A673 (cell line): ENCODE measurements at regions not wholly inside any gene's neighbourhood (a gene's known extent, or its start where the extent isn't known, plus 50 kb on each side); places are given as distances from the start of the nearest gene placed in this dataset.

Experiments used
- BruUV-seq: library from RNA; stranded (reverse); fragments of 400-500 nt; replicated peaks from 2 replicates; lab custom pipeline; 2021; lab: Mats Ljungman, UMichigan
- CTCF ChIA-PET: fragments of 300-600 bp; sonication (Branson Sonifier 250); formaldehyde crosslinking; loops from one replicate; lab custom pipeline; 2022; ENCODE audit warnings: antibody characterized with exemption; lab: Charles Lee
- POLR2A ChIA-PET: fragments of 300-600 bp; sonication (Branson Sonifier 250); formaldehyde crosslinking; loops from one replicate; lab custom pipeline; 2022; ENCODE audit warnings: antibody characterized with exemption; ENCODE audit not compliant: low non-redundant PET; lab: Charles Lee
- DNase-seq: peaks from one replicate; pipeline ENCODE4 v3.0.0-alpha.2; 2015; ENCODE audit warnings: low spot score
- H3K27ac ChIP-seq: fragments of 200-600 bp; sonication (generic); 2 replicates; pipeline ENCODE4 v1.5.1; 2016; ENCODE audit warnings: mixed run types, low read depth, mild to moderate bottlenecking, mixed read lengths, antibody characterized with exemption, low read length; ENCODE audit not compliant: poor library complexity, severe bottlenecking
- H3K27me3 ChIP-seq: fragments of 200-600 bp; sonication (generic); replicated peaks from 2 replicates; pipeline ENCODE4 v1.6.1; 2017; ENCODE audit warnings: mixed run types, low read depth, mild to moderate bottlenecking, mixed read lengths, antibody characterized with exemption, low read length; ENCODE audit not compliant: insufficient read depth, poor library complexity
- H3K36me3 ChIP-seq: fragments of 200-600 bp; sonication (generic); 2 replicates; pipeline ENCODE4 v1.6.1; 2016; ENCODE audit warnings: mixed run types, mild to moderate bottlenecking, mixed read lengths, antibody characterized with exemption, low read length; ENCODE audit not compliant: insufficient read depth, poor library complexity, severe bottlenecking
- H3K4me1 ChIP-seq: fragments of 200-600 bp; sonication (generic); 2 replicates; pipeline ENCODE4 v1.6.1; 2017; ENCODE audit warnings: mixed run types, mild to moderate bottlenecking, mixed read lengths, antibody characterized with exemption, low read length; ENCODE audit not compliant: insufficient read depth, poor library complexity, severe bottlenecking
- H3K4me3 ChIP-seq: fragments of 200-600 bp; sonication (generic); 2 replicates; pipeline ENCODE4 v1.5.1; 2016; ENCODE audit warnings: low read depth, mixed run types, mild to moderate bottlenecking, mixed read lengths, low read length; ENCODE audit not compliant: poor library complexity, severe bottlenecking
- H3K9me3 ChIP-seq: fragments of 200-600 bp; sonication (generic); 2 replicates; pipeline ENCODE4 v1.6.1; 2016; ENCODE audit warnings: mixed run types, low read depth, mild to moderate bottlenecking, mixed read lengths, antibody characterized with exemption, low read length; ENCODE audit not compliant: poor library complexity, severe bottlenecking
- CTCF ChIP-seq: fragments of 300-800, 200-600 bp; sonication (generic); conservative IDR thresholded peaks from 2 replicates; pipeline ENCODE4 v1.5.1; 2017; ENCODE audit warnings: low read depth, mild to moderate bottlenecking, antibody characterized with exemption, low read length, moderate library complexity, mixed read lengths
- EZH2 ChIP-seq: fragments of 200-600 bp; sonication (generic); IDR thresholded peaks from 2 replicates; pipeline ENCODE4 v1.6.1; 2017; ENCODE audit warnings: borderline replicate concordance, low read depth, mild to moderate bottlenecking, mixed read lengths, antibody characterized with exemption, low read length; ENCODE audit not compliant: poor library complexity, severe bottlenecking
- intact Hi-C: fragments of 100-400 bp; cut with micrococcal nuclease; formaldehyde crosslinking; loops from one replicate; pipeline ENCODE4 v1.10.0; 2022; ENCODE audit not compliant: unreplicated experiment

- Histone ChIP-seq H3K36me3 (no peaks in the 10 kb centered on the region), H3K27ac (no peak overlapping the region), H3K4me1 (no peaks in the 10 kb centered on the region), H3K27me3 (no peaks in the 10 kb centered on the region), H3K4me3 (no peak overlapping the region), H3K9me3 (no peaks in the 10 kb centered on the region)
- ChIA-PET CTCF (no interaction called here), POLR2A (no interaction called here)
- TF ChIP-seq EZH2 (no peak), CTCF (no peak)
- intact Hi-C loops: loop anchor here (5.0 to 10.0 kb wide), 2 partner anchors 1078 to 1470 kb away; no protein-coding TSS in a partner anchor
- no TSS peak for BruUV-seq
- DNase-seq: no peak
Measured at GRCh38 chr10:58956926-58957325, 219.5 kb upstream of the PHYHIPL start.

DNA sequence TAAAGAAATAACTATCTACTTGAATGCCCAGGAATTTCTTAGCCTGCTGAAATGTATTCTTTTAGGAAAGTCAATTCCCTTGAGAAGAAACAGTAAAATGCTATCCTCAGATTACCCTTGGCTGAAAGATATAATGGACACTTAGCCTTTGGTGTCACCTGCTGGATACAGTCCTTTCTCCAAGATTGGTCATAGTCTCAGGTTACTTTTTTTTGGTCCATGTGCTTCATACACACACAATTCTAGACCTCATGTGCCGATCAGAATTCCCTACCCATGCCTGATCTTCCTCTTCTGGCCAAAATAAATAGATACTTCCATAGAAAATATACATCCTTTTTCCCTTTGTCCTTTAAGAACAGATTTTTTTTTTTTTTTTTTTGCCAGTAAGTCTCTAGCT is 218.9 kb upstream of the PHYHIPL start:
- no peak for TF ChIP-seq CTCF
- no peak for TF ChIP-seq EZH2
- no TSS peak for BruUV-seq
- intact Hi-C loops: loop anchor here (5.0 to 10.0 kb wide), 2 partner anchors 1077 to 1470 kb away; no protein-coding TSS in a partner anchor
- ChIA-PET CTCF (no interaction called here), POLR2A (no interaction called here)
- no peaks in the 10 kb centered on the region for H3K9me3 ChIP-seq
- no peak for DNase-seq
- H3K27ac ChIP-seq: no peak overlapping the region
- H3K27me3 ChIP-seq: no peaks in the 10 kb centered on the region
- no peaks in the 10 kb centered on the region for H3K36me3 ChIP-seq
- H3K4me3 ChIP-seq: no peak overlapping the region
- no peaks in the 10 kb centered on the region for H3K4me1 ChIP-seq

- intact Hi-C loops: no loop called here
- no TSS peak for BruUV-seq
- Histone ChIP-seq H3K36me3 (no peaks in the 10 kb centered on the region), H3K27me3 (no peaks in the 10 kb centered on the region), H3K27ac (no peak overlapping the region), H3K9me3 (no peaks in the 10 kb centered on the region), H3K4me3 (no peak overlapping the region), H3K4me1 (no peaks in the 10 kb centered on the region)
- TF ChIP-seq CTCF (peak; percentile 63), EZH2 (no peak)
- DNase-seq: peak; percentile 13
- ChIA-PET POLR2A (no interaction called here), CTCF (no interaction called here)
Measured at GRCh38 chr10:58963101-58963534, 213.3 kb upstream of the PHYHIPL start.
